ENCODE measurements at regions not wholly inside any gene's neighbourhood (a gene's known extent, or its start where the extent isn't known, plus 50 kb on each side); places are given as distances from the start of the nearest gene placed in this dataset.

DNA sequence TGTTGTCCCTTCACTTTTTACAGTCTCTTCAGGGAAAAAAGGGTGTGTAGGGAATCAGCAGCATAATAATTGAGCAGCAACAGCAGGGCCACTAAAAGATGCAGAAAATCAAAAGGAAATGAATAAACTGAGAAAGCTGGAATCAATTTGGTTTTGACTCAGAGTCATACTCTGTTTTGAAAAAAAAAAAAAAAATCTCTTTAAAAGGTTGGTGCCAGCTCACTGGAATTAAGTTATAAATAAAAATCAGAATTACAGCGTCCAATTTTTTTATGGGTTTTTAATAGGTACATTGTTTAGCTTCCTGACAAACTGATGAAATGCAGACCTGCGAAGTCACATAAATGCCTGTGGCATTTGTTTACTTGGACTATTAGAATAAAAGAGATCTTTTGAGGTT is 231.9 kb downstream of the COG6 start:
- TF ChIP-seq POLR2AphosphoS5 (IDR thresholded peaks at IDR 0.05): no peak
- TF ChIP-seq, protein P1, sequence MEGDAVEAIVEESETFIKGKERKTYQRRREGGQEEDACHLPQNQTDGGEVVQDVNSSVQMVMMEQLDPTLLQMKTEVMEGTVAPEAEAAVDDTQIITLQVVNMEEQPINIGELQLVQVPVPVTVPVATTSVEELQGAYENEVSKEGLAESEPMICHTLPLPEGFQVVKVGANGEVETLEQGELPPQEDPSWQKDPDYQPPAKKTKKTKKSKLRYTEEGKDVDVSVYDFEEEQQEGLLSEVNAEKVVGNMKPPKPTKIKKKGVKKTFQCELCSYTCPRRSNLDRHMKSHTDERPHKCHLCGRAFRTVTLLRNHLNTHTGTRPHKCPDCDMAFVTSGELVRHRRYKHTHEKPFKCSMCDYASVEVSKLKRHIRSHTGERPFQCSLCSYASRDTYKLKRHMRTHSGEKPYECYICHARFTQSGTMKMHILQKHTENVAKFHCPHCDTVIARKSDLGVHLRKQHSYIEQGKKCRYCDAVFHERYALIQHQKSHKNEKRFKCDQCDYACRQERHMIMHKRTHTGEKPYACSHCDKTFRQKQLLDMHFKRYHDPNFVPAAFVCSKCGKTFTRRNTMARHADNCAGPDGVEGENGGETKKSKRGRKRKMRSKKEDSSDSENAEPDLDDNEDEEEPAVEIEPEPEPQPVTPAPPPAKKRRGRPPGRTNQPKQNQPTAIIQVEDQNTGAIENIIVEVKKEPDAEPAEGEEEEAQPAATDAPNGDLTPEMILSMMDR (IDR thresholded peaks at IDR 0.05): no peak

Measured in breast epithelium (tissue), 3 donors.